Heart left ventricle (tissue), 16 donors: ENCODE measurements at regions not wholly inside any gene's neighbourhood (a gene's known extent, or its start where the extent isn't known, plus 50 kb on each side); places are given as distances from the start of the nearest gene placed in this dataset.

ENCODE experiments used
- ATAC-seq, 4 donors: fragments of 200-7000 bp; cut with Tn5 transposase; one replicate each; pipeline ENCODE4 v1.9.1; 2020 to 2022; ENCODE audit warnings: moderate library complexity in 4 of 4, mild to moderate bottlenecking in 3 of 4, moderate number of reproducible peaks in 1 of 4
- DNase-seq, 5 donors: peaks; one replicate each; pipeline ENCODE4 v3.0.0-alpha.2; 2020
- H3K27ac ChIP-seq, 12 donors: fragments of 200-600 bp; sonication (generic) in 4 of 12; one replicate each; pipeline versions ENCODE4 v1.5.0 to v1.8.0; 2016 to 2022; ENCODE audit warnings: mild to moderate bottlenecking in 2 of 12
- H3K27me3 ChIP-seq, 9 donors: fragments of 200-600 bp; sonication (generic) in 2 of 9; one replicate each; pipeline versions ENCODE4 v1.5.1 to v1.8.0; 2016 to 2022; ENCODE audit warnings: mild to moderate bottlenecking in 3 of 9
- H3K36me3 ChIP-seq, 9 donors: fragments of 200-600 bp; sonication (generic) in 2 of 9; one replicate each; pipeline versions ENCODE4 v1.5.0 to v1.8.0; 2018 to 2022; ENCODE audit warnings: mild to moderate bottlenecking in 2 of 9
- H3K4me1 ChIP-seq, 12 donors: fragments of 200-600 bp; sonication (generic) in 4 of 12; one replicate each; pipeline versions ENCODE4 v1.5.0 to v1.8.0; 2016 to 2022; ENCODE audit warnings: mild to moderate bottlenecking in 3 of 12
- H3K4me3 ChIP-seq, 12 donors: fragments of 200-600 bp; sonication (generic) in 4 of 12; one replicate each; pipeline versions ENCODE4 v1.5.0 to v1.8.0; 2017 to 2022; ENCODE audit warnings: mild to moderate bottlenecking in 9 of 12, moderate library complexity in 4 of 12
- H3K9me3 ChIP-seq, 12 donors: fragments of 200-600 bp; sonication (generic) in 4 of 12; one replicate each; pipeline versions ENCODE4 v1.5.0 to v1.8.0; 2016 to 2022; ENCODE audit warnings: mild to moderate bottlenecking in 1 of 12
- CTCF ChIP-seq, 12 donors: fragments of 200-600 bp; sonication (generic) in 4 of 12; IDR thresholded peaks; one replicate each; pipeline versions ENCODE4 v1.5.0 to v1.8.0; 2018 to 2022; ENCODE audit warnings: antibody characterized with exemption in 12 of 12, mild to moderate bottlenecking in 5 of 12
- POLR2A ChIP-seq, 2 donors: fragments of 450-650 bp; IDR thresholded peaks; one replicate each; pipeline ENCODE4 v1.6.1; 2017; ENCODE audit warnings: antibody characterized with exemption in 2 of 2, mild to moderate bottlenecking in 2 of 2, moderate library complexity in 2 of 2
- WGBS, 4 donors: extraction: QIAGEN DNeasy Blood & Tissue Kit in 2 of 4; methylation state at CpG; one replicate each; pipeline versions ENCODE4 v1.1.5 to v1.1.7; 2013 to 2018; 5-methylcytosine and 5-hydroxymethylcytosine counted together
- intact Hi-C, 10 donors: fragments of 100-400 bp; cut with DNase I; formaldehyde crosslinking; loops; one replicate each; pipeline versions ENCODE4 v1.11.1 to v1.14.2; 2022
- donor health status: ischemic (EF 13 %, LVEDD 7.1; RV severe dilation, severe dysfunction).
- donor health status: healthy with polysubstance abuse.
- donor health status: DM: no; HTN: yes; CAD: no.
- donor health status: DM: no; HTN: no; CAD: no.
- donor health status: ischemic (EF 25% LVEDD 6.9; RV normal size, moderate dysfunction).
- donor health status: ischemic (EF 25% LVEDD 5.7; RV mildly dilated, moderate dysfunction).
- donor health status: healthy.
- donor health status: DM: yes; HTN: yes; CAD: no.
- donor health status: ischemic (EF 35%, LVEDD 5.7; RV mildly dilated, moderate dysfunction).
- donor health status: nonischemic (EF 11% LVEDD 7.7; RV severe dilation, severe dysfunction).
- donor health status: DM: yes; HTN: yes; CAD: no.
- donor health status: PGD.
- donor health status: ischemic (EF 29% LVEDD 5.4; RV normal size, mild dysfunction).
- donor health status: nonischemic (EF 23%, LVEDD 6.1; RV moderate dilation, normal function).

- no peaks in the 10 kb centered on the region for H3K27me3 ChIP-seq
- no peaks in the 10 kb centered on the region for H3K36me3 ChIP-seq
- H3K27ac ChIP-seq = no peak overlapping the region
- H3K9me3 ChIP-seq = peaks cover 0 to 25% (median 6%) of the 10 kb centered on the region in 12 donors
- H3K4me1 ChIP-seq = peaks cover 0 to 32% (median 3%) of the 10 kb centered on the region in 12 donors
- no peak overlapping the region for H3K4me3 ChIP-seq
- ATAC-seq (no peak), DNase-seq (no peak)
- 95 to 97% (median 96%) methylated on average over 4 of the region's 4 CpGs for WGBS, 4 donors
- TF ChIP-seq CTCF (IDR thresholded peaks at IDR 0.05) (no peak), POLR2A (IDR thresholded peaks at IDR 0.05) (no peak)
- intact Hi-C loops = loop anchor here in 1 of 10 donors (5.0 kb wide), 1 partner anchor 425 kb away; no protein-coding TSS in a partner anchor
Measured at GRCh38 chr3:106001923-106002322, 133.1 kb upstream of the CBLB start.

- intact Hi-C loops = loop anchor here in 1 of 10 donors (5.0 kb wide), 1 partner anchor 423 kb away; no protein-coding TSS in a partner anchor
- Histone ChIP-seq H3K4me3 (peak overlapping the region in 9 of 12 donors; percentile 27 to 54 (median 34)), H3K4me1 (peaks cover 0 to 20% (median 3%) of the 10 kb centered on the region in 12 donors), H3K27ac (peak overlapping the region in 11 of 12 donors; percentile 3 to 81 (median 52)), H3K36me3 (no peaks in the 10 kb centered on the region), H3K9me3 (peaks cover 0 to 7% (median 0%) of the 10 kb centered on the region in 12 donors), H3K27me3 (no peaks in the 10 kb centered on the region)
- ATAC-seq (peak in 3 of 4 donors; percentile 75 to 87 (median 76)), DNase-seq (no peak)
- no peak for TF ChIP-seq CTCF (IDR thresholded peaks at IDR 0.05)
- no peak for TF ChIP-seq POLR2A (IDR thresholded peaks at IDR 0.05)
- 33 to 41% (median 36%) methylated on average over 5 of the region's 5 CpGs for WGBS, 4 donors
Measured at GRCh38 chr3:106004137-106004681, 135.4 kb upstream of the CBLB start.

- H3K4me1 ChIP-seq = peaks cover 0 to 20% (median 3%) of the 10 kb centered on the region in 12 donors
- DNase-seq (no peak), ATAC-seq (peak in 3 of 4 donors; percentile 45 to 69 (median 65))
- TF ChIP-seq CTCF (IDR thresholded peaks at IDR 0.05) (no peak), POLR2A (IDR thresholded peaks at IDR 0.05) (no peak)
- H3K27ac ChIP-seq = peak overlapping the region in 11 of 12 donors; percentile 3 to 81 (median 52)
- H3K36me3 ChIP-seq = no peaks in the 10 kb centered on the region
- H3K4me3 ChIP-seq = peak overlapping the region in 6 of 12 donors; percentile 31 to 51 (median 36)
- intact Hi-C loops = loop anchor here in 1 of 10 donors (5.0 kb wide), 1 partner anchor 422 kb away; no protein-coding TSS in a partner anchor
- H3K9me3 ChIP-seq = peaks cover 0 to under 1% (median 0%) of the 10 kb centered on the region in 12 donors
- H3K27me3 ChIP-seq = no peaks in the 10 kb centered on the region
- WGBS, 4 donors = 44 to 53% (median 46%) methylated on average over 3 of the region's 3 CpGs
Measured at GRCh38 chr3:106004826-106005225, 136.0 kb upstream of the CBLB start.

- Histone ChIP-seq H3K27ac (no peak overlapping the region), H3K27me3 (no peaks in the 10 kb centered on the region), H3K9me3 (no peaks in the 10 kb centered on the region), H3K4me3 (no peak overlapping the region), H3K4me1 (peaks cover 0 to 20% (median 3%) of the 10 kb centered on the region in 12 donors), H3K36me3 (no peaks in the 10 kb centered on the region)
- DNase-seq (no peak), ATAC-seq (peak in 1 of 4 donors; percentile 53)
- TF ChIP-seq CTCF (IDR thresholded peaks at IDR 0.05) (no peak), POLR2A (IDR thresholded peaks at IDR 0.05) (no peak)
- intact Hi-C loops = no loop called here
- 83 to 91% (median 89%) methylated on average over 5 of the region's 5 CpGs for WGBS, 4 donors
Measured at GRCh38 chr3:106006001-106006400, 137.2 kb upstream of the CBLB start.
